SK-N-SH treated with all-trans-retinoic acid at 6 μM for 48 hours (cell line): ENCODE measurements at regions not wholly inside any gene's neighbourhood (a gene's known extent, or its start where the extent isn't known, plus 50 kb on each side); places are given as distances from the start of the nearest gene placed in this dataset.

Source experiments
- CSDC2 ChIP-seq: fragments of 250-450 bp; sonication (Bioruptor Pico); IDR thresholded peaks from 2 replicates; pipeline ENCODE4 v1.5.0; 2020; ENCODE audit warnings: mild to moderate bottlenecking, moderate library complexity
- ESRRG ChIP-seq: fragments of 250-450 bp; sonication (Bioruptor Pico); IDR thresholded peaks from 2 replicates; pipeline ENCODE4 v1.6.1; 2021; ENCODE audit warnings: mild to moderate bottlenecking
- OSR1 ChIP-seq: fragments of 250-450 bp; sonication (Bioruptor Pico); IDR thresholded peaks from 2 replicates; pipeline ENCODE4 v1.8.0; 2022; ENCODE audit warnings: moderate library complexity, mild to moderate bottlenecking, inconsistent platforms
- PPARA ChIP-seq: fragments of 250-450 bp; sonication (Bioruptor Pico); IDR thresholded peaks from 2 replicates; pipeline ENCODE4 v1.5.0; 2020; ENCODE audit warnings: mild to moderate bottlenecking, borderline replicate concordance
- SNAI2 ChIP-seq: fragments of 250-450 bp; sonication (Bioruptor Pico); IDR thresholded peaks from 2 replicates; pipeline ENCODE4 v1.5.0; 2020; ENCODE audit warnings: mild to moderate bottlenecking, moderate library complexity
- ZC3H10 ChIP-seq: fragments of 250-450 bp; sonication (Bioruptor Pico); IDR thresholded peaks from 2 replicates; pipeline ENCODE4 v1.5.1; 2021; ENCODE audit warnings: mild to moderate bottlenecking, moderate library complexity
- ZFP30 ChIP-seq: fragments of 450-650 bp; formaldehyde crosslinking; IDR thresholded peaks from 2 replicates; pipeline ENCODE4 v1.5.0; 2022; ENCODE audit warnings: mild to moderate bottlenecking, moderate library complexity
- TF ChIP-seq, protein P1 (sequence below): fragments of 250-450 bp; sonication (Bioruptor Pico); IDR thresholded peaks from 2 replicates; pipeline ENCODE4 v1.8.0; 2021; ENCODE audit warnings: low read depth, mild to moderate bottlenecking, moderate library complexity, borderline replicate concordance

DNA sequence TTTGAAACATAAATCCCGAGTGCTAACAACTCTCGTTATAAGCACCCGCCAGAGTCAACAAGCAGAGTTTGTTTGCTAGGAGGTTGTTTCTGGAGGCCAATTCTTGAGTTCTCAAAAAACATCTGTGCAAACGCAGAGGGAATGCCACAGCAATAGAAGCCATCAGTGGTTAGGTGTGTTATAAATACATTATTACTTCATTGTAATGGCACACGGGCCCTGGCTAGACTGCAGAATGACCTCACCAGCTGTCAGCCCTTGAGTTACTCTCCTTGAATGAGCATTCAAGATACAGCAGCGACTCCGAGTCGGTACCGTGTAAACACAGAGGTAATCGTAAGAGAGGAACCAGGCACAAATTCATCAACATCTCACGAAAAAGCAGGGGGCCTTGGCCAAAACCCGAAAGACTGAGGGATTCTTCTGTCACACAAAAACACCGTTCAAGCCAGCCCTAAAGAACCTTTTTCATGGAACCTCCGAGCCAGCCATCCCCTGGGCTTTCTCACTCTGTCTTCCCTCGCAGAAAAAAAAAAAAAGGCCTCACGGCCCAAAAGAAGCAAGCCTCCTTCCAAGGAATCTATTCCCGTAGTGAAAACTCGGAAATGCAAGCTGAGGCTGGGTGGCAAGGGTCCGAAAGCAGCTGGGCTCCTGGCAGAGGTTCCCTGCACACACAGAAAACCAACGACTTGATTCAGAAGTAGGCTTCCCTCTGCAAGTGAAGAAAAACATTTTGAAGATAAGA, 133.7 kb upstream of the MEIS1 start:
- TF ChIP-seq ZFP30 (CRISPR knock-in tag), result no peak
- TF ChIP-seq ZC3H10 (CRISPR knock-in tag), result no peak
- no peak for TF ChIP-seq CSDC2 (CRISPR knock-in tag)
- TF ChIP-seq, protein P1, sequence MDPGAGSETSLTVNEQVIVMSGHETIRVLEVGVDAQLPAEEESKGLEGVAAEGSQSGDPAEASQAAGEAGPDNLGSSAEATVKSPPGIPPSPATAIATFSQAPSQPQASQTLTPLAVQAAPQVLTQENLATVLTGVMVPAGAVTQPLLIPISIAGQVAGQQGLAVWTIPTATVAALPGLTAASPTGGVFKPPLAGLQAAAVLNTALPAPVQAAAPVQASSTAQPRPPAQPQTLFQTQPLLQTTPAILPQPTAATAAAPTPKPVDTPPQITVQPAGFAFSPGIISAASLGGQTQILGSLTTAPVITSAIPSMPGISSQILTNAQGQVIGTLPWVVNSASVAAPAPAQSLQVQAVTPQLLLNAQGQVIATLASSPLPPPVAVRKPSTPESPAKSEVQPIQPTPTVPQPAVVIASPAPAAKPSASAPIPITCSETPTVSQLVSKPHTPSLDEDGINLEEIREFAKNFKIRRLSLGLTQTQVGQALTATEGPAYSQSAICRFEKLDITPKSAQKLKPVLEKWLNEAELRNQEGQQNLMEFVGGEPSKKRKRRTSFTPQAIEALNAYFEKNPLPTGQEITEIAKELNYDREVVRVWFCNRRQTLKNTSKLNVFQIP (CRISPR knock-in tag), result no peak
- no peak for TF ChIP-seq PPARA
- TF ChIP-seq ESRRG (CRISPR knock-in tag), result no peak
- no peak for TF ChIP-seq SNAI2 (CRISPR knock-in tag)
- no peak for TF ChIP-seq OSR1 (CRISPR knock-in tag)
